ENCODE measurements at regions not wholly inside any gene's neighbourhood (a gene's known extent, or its start where the extent isn't known, plus 50 kb on each side); places are given as distances from the start of the nearest gene placed in this dataset.
"Not testable (repeated sequence)": the region's sequence is repeated elsewhere in the genome, so short reads cannot be mapped to it uniquely, and the experiment has no call there.

DNA sequence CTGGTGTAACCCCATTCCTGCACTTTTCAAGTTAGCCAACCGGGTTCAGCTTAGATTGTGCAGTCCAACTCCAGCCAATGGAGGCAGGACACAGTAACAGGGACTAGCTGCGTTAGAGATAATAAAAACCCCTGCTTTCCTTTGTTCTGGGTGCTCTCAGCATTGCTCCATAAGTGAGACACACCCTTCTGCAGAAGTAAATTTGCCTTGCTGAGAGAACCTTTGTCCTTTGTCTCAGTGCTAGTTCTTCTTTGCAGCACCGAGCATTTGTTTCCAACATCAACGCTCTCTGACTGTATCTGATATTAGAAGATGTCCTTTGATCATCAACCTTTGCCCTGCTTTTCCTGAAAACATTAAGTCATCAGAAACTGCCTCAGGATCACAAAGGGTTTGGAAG, 169.5 kb upstream of the OR13F1 start:
- FAIRE-seq = no peak

GRCh38 chr9:104339692-104340091, 164.4 kb upstream of the OR13F1 start:
- no peak for FAIRE-seq

- no peak for FAIRE-seq
Observed at GRCh38 chr9:104342552-104342951, 161.5 kb upstream of the OR13F1 start.

DNA sequence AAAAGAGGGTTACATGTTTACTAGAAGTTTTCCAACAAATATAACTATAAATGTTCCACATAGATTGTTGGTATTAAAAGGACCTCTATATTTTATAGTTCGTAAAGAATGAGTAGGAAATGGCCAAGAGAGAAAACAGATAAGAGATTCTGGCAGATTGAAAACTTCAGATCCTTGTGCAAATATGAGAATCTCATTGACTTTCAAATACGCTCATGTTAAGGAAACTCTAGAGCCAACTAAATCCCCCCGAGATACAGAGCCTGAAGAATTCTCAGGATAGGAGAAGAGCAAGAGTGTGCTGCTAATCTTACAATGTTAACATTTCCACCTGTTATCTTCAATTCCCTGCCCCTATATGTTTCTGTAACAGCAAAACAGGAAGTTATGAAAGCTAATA, 159.0 kb upstream of the OR13F1 start:
- FAIRE-seq = no peak

DNA sequence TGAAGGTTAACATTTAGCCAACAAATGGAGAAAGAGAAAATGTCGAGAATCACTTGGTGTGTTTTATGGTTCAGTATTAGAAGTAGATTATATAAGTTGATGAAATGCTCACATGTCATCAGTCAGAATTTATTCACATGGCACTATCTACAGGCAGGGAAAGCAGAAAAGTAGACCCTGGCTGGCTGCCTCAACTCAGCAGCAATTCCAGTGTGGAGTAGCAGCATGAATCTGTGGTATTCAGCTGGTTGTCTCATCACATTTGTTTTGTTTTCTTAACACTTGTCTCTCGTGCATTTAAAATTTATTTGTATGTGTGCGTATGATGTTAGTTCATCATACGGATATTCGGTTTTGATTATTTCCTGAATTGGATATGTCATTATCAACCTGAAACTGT, 153.5 kb upstream of the OR13F1 start:
- no peak for FAIRE-seq

- no peak for FAIRE-seq
Observed at GRCh38 chr9:104351726-104352125, 152.3 kb upstream of the OR13F1 start.

- no peak for FAIRE-seq
Observed at GRCh38 chr9:104361207-104361606, 142.9 kb upstream of the OR13F1 start.

GRCh38 chr9:104362912-104363472, 141.1 kb upstream of the OR13F1 start:
- no peak for FAIRE-seq

- no peak for FAIRE-seq
Observed at GRCh38 chr9:104367507-104367906, 136.6 kb upstream of the OR13F1 start.

DNA sequence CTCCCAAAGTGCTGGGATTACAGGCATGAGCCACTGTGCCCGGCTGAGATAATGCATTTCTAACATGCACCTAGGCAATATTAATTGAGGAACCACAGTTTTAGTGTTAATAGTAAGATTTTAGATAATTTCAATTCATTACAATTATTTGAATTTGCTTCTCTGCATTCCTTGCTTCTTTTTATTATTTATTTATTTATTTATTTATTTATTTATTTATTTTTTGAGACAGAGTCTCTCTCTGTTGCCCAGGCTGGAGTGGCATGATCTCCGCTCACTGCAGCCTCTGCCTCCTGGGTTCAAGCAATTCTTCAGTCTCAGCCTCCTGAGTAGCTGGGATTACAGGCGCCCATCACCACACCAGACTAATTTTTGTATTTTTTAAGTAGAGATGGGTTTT, 135.7 kb upstream of the OR13F1 start:
- FAIRE-seq = not testable (repeated sequence)

DNA sequence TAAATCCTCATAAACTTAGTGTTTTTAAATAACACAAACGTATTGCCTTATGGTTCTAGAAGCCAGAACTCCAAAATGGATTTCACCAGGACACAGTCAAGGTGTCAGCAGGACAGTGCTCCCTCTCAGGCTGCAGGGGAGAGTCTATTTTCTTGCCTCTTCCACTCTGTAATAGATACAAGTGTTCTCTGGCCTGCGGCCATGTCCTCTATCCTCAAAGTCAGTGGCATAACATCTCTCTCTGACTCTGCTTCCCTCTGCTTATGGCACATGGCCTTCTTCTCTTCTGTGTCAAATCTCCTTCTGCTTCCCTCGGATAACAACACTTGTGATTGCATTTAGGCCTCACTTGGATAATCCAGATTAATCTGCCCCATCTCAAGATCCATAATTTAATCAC, 129.4 kb upstream of the OR13F1 start:
- FAIRE-seq = no peak

- FAIRE-seq = no peak
Observed at GRCh38 chr9:104386013-104386412, 118.0 kb upstream of the OR13F1 start.

DNA sequence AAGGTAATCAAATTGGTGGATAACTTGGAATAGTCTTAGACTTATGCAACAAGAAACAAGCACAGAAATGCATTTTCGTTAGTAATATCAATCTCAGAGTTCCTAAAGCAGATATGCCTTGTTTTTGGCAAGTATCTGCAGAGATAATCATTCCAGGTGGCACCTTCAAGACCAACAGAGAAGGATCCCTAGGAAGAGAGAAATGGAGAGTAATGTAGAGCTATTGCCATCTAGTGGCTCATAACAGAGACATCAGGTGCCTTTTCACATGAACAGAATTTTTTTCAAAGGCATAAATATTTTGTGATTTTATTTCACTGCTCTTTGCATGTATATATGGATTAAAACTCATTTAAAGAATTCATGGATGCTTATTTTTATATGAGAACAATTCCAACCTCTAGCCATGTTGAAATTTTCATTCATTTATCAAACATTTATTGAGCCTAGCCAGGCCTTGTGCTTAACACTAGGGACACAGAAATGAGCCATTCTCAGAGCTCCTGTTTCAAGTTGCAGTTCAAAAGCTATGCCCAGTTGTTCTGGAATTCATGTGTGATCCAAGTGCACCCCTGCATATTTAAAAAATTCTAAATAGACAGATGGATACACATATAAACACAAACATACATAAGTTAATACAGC, 117.5 kb upstream of the OR13F1 start:
- peak; percentile 78 for FAIRE-seq

GRCh38 chr9:104388071-104388470, 116.0 kb upstream of the OR13F1 start:
- no peak for FAIRE-seq

GRCh38 chr9:104389341-104389740, 114.7 kb upstream of the OR13F1 start:
- no peak for FAIRE-seq

DNA sequence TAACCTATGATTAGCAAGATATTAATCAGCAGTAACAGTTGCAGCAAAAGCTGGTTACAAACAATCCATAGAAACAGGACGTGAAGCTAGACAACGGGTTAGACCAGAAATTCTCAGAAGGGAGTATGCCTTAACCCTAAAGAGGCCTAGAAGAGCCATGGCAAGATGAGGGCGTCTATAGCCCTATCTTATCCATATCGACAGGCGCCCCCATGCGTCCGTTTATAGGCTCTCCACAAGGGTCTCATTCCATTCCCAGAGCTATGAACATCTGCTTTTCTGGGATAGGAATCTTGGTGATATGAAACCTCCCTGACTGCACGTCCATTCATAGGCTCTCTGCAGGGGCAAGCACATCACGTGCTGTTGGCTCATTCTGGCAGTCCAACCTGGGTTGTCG, 109.2 kb upstream of the OR13F1 start:
- not testable (repeated sequence) for FAIRE-seq

DNA sequence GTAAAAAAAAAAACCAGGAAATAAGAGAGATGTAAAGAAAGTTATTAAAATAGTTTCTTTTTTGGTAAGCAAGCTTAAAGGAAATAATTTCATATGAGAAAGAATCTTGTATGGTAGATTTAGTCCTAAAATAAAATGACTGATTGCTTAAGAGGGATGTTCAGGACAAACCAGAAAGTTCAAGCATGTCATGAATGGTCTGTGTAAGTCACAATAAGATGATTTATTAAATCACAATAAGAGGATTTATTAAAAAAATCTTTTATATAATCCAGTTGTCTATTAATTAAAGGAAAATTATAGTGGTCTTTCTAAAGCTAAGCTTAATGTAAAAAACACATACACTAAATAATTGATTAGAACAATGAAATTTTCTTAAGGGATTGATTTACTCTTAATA, 91.8 kb upstream of the OR13F1 start:
- no peak for FAIRE-seq

- FAIRE-seq = no peak
Observed at GRCh38 chr9:104416470-104416869, 87.6 kb upstream of the OR13F1 start.

DNA sequence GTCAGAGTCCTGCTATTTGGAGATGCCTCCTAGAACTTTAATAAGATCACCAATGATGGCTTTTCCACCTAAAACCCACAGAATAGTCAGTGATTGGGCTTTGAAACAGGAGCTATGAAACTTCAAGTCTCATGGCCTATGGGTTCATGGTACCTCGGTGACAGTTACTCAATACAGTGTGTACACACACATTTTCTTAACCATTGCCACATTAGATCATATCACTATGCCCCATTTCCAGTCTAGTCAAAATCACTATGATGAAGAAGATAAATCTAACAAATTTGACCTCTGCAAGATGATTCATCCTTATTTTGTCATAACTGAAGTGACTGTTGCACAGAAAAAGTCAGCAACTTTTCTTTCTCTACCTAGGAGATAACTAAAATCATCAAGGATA, 86.8 kb upstream of the OR13F1 start:
- FAIRE-seq = no peak

GRCh38 chr9:104429031-104429546, 75.0 kb upstream of the OR13F1 start:
- FAIRE-seq = no peak

DNA sequence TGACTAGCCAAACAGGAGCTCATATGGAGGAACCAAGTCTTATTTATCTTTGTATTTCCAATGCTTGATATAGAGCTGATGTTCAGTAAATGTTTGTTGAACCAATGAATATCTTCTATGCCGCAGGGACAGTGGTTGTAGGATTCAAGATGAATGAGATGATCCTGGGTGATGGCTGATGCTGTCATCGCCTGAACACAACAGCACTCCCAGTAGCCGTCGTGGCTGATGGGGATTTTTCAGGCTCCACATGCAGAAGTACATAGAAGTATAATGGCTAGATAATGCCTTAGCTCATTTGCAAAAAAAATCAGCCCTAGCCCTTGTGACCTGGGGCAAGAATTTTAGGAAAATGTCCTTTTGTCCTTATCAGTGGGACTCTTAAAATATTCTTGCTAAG, 69.0 kb upstream of the OR13F1 start:
- FAIRE-seq = no peak

DNA sequence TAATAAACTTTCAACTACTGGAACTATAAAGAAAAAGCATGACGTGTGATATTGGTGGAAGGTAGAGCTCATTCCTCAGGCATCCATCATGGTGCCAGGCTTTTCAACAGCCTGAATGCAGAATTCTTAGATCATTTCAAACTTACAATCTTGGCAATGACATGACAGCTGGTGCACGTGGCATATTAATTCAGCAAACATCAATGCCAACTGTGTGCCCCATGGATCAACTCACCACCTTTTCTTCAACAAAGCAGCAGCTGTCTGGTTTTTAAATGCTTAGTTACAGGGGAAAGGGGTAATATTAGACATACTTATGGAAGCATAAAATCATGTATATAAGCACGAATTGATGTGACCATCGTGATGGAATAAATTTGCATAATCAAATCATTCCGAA, 56.0 kb upstream of the OR13F1 start:
- FAIRE-seq = no peak

Measured in G401.6 (cell line).